HG03558 (cell line): ENCODE measurements at regions not wholly inside any gene's neighbourhood (a gene's known extent, or its start where the extent isn't known, plus 50 kb on each side); places are given as distances from the start of the nearest gene placed in this dataset.

Experiments used
- ATAC-seq: cut with Tn5 transposase; IDR thresholded peaks from one replicate; pipeline ENCODE4 v1.9.1; 2021; ENCODE audit warnings: moderate number of reproducible peaks; ENCODE audit not compliant: unreplicated experiment; ENCODE audit errors: extremely low read depth

DNA sequence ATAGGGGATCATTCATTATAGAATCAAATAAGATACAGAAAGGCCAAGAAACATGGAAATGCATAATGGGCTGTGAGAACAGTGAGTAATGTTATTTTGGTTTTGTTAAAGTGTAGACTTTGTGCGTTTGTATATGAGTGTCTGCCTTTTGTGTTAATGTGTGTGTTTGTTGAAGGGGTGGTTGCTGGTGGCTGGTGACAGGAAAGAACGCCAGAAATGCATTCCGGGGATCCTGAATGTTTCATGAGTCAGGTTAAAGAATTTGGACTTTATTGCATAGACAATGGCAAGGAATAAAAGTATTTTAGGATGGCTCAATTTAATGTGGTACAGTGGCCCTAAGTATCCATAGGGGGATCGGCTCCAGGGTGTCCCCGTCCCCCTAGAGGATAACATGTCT is 1228.9 kb downstream of the PCDH7 start:
- no peak for ATAC-seq

DNA sequence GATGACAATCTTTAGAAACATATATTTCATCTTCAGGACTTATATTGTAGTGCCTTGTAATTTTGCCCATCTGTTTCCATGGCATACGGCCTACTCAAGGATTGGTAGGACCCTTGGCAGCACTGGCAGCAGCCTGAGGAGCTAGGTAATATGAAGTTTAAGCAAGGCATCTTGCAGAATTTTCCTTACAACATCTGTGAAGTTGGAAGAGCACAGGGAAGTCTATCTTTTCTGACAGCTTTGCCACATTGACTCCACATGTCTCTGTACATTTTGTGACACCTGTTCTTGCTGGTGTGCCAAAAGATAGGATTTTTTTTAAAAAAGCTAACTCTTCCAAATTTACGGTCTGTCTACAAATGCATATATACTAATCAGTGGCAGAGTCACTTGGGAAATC is 1235.2 kb downstream of the PCDH7 start:
- ATAC-seq, result no peak

DNA sequence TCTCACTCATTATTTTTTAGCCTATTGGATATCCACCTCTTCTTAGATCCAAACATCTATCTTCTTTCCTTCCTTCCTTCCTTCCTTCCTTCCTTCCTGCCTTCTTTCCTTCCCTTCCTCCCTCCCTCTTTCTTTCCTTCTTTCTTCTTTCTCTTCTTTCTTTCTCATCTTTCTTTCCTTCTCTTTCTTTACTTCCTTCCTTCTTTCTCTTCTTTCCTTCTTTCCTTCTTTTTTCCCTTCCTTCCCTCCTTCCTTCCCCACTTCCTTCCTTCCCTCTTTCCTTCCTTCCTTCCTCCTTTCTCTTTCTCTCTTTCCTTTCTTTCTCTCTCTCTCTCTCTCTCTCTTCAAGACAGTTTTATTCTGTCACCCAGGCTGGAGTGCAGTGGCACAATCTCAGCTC is 1239.8 kb downstream of the PCDH7 start:
- no peak for ATAC-seq

DNA sequence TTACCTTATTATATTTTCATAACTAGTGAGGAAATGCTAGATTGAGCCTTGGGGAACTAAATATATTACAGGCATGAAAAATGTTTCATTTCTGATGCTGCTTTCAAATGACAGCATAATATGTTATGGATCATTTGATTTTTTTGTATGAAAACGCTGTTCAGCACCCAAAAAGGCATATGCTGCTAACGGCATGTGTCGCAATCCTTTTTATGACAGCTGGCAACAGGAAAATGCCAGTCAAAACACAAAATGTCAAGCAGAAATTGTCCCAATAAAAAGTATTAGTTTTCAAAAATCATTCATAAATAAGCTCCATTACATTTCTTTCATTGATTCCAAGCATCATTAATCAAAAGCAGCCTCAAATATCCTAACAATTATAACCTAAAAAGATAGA is 1244.5 kb downstream of the PCDH7 start:
- ATAC-seq, result no peak

DNA sequence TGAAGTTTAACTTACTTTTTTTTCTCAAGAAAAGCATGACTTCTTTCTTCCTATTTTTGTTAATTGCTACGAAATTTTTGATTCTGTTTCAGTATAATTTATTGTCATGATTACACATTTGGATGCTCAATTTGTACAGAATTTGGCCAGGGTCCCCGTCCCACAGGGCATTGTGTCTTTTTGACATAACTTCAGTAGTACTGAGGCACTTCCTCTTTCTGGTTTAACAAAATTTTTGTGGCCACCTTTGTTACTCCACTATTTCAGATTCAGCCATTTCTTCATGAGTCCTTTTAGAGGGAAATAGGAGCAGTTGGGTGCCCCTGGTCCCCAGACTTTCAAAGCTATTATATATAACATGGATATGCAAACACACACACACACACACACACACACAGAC is 1248.7 kb downstream of the PCDH7 start:
- no peak for ATAC-seq

DNA sequence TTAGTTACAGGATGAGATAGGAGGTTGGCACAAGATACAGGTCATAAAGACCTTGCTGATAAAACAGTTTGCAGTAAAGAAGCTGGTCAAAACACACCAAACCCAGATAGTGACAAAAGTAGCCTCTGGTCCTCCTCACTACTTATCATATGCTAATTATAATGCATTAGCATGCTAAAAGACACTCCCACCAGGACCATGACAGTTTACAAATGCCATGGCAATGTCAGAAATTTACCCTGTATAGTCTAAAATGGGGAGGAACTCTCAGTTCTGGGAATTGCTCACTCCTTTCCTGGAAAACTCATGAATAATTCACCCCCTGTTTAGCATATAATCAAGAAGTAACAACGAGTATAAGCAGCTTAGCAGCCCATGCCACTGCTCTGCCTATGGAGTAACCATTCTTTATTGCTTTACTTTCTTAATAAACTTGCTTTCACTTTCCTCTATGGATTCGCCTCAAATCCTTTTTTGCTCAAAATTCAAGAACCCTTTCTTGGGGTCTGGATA is 1254.4 kb downstream of the PCDH7 start:
- no peak for ATAC-seq

DNA sequence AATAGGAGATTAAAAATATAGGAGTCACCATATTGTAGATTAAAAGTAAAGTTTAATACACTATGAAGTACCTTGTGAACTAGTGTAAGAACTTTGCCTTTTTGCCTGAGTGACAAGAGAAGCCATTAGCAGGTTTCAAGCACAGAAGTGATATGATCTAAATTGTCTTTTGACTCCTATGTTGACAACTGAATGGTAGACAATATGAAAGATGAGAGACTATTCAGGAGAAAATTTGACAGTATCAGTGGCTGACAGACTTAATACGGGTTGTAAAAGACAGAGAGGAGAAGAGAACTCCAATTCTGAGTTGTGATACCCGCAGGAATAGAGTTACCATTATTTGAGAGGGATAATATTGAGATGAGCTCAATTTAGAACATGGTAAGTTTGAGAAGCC is 1259.8 kb downstream of the PCDH7 start:
- ATAC-seq, result no peak

DNA sequence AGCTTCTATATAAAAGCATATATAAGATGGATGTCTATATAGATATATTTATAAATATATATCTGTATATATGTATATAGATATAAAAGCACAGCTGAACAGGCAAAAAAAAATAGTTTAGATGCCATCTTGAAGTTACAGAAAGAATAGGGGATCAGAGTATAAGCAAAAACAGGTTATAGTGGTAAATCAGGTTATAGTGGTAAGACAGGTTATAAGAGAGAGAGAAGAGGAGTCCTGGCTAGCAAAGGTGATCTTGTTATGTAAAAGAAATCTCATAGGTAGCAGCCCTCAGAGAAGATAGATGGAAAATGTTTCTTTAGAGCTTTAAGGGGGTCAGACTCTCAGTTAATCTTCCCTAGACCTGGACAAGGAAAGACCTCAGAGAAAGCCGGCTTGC is 1263.1 kb downstream of the PCDH7 start:
- ATAC-seq, result no peak

DNA sequence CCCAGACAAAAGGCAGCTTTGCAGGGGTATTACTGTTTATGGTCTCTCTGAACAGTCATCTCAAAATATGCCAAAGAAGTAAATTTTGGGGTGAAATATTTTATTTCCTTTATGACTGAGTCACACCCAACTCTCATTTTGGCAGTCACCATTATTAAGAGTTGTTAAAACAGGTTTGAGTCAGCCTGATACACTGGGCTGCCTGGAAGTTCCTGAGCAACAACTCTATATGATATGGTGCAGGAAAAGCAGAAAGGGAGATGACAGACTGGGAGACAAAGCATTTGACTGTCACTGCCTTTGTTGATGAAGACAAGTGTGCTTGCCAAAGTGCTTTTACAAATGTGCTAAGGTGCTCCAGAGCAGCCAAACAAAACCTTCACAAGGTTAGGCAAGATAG is 1263.5 kb downstream of the PCDH7 start:
- no peak for ATAC-seq

DNA sequence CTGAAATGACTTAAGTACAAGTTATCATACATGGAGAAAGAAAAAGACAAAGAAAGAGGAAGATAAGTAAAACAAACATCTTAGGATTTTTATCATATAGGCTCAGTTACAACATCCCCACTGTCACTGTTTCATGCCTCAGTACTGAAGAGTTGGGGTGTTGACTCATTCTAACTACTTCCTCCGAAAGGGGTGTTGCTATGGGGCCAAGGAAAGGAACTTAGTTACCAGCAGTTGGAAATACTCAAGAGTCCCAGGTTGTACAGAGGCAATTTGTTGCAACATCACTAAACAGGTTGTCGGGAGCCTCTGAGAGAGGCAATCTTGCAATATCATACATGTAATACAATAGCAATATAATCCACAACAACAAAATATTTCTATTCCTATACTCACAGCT is 1264.7 kb downstream of the PCDH7 start:
- no peak for ATAC-seq

DNA sequence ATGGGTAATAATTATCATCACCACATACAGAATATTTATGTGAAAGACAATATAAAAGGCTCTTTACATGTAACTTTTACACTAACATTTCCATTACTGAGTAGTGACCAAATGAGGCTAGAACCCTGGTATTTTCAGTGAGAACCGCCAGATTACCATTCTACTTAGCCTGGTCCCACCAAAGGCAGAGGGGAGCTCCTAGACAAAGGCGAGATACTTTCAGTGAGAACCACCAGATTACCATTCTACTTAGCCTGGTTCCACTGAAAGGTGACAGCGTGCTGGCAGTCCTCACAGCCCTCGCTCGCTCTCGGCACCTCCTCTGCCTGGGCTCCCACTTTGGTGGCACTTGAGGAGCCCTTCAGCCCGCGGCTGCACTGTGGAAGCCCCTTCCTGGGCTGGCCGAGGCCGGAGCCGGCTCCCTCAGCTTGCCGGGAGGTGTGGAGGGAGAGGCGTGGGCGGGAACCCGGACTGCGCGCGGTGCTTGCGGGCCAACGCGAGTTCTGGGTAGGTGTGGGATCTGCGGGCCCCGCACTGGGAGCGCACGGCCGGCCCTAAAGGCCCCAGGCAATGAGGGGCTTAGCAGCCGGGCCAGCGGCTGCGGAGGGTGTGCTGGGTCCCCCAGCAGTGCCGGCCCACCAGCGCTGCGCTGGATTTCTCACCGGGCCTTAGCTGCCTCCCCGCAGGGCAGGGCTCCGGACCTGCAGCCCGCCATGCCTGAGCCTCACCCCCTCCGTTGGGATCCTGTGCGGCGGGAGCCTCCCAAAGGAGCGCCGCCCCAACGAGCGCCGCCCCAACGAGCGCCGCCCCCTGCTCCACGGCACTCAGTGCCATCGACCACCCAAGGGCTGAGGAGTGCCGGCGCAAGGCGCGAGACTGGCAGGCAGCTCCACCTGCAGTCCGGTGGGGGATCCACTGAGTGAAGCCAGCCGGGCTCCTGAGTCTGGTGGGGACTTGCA is 1276.1 kb downstream of the PCDH7 start:
- ATAC-seq, result no peak

DNA sequence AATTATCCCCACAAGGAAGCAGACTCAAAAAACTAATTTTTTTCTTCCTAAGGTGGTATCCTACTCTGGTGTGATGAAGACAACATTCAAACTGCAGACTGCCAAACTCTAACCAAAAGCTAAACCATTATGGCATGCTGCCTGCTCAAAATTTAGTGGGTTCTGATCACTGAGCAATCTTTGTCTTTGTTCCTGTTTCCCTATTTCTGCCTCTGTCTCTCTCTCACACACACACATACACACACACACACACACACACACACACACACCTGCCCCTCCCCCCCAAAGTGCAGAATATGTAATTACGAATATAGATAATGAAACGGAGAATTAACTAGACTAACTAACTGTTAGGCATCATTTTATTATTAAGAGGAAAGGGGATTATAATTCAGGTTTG is 1278.6 kb downstream of the PCDH7 start:
- ATAC-seq, result no peak

DNA sequence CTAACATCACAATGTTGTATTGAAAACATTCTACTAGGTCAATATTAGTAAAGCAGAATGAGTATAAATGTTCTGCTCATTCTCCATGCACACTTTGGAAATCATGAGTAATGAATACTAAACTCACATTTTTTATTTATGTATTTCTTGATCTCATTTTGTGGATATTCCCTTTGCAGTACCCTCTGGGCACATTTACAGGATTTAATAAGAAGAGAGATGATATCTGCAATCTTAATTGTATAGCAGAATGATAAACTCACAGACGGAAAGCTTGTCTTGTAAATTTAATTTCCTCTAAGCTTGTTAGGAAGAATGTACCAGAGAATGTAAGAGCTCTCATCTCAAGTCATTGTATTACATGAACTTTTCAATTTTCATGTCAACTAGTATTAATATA is 1279.7 kb downstream of the PCDH7 start:
- no peak for ATAC-seq

DNA sequence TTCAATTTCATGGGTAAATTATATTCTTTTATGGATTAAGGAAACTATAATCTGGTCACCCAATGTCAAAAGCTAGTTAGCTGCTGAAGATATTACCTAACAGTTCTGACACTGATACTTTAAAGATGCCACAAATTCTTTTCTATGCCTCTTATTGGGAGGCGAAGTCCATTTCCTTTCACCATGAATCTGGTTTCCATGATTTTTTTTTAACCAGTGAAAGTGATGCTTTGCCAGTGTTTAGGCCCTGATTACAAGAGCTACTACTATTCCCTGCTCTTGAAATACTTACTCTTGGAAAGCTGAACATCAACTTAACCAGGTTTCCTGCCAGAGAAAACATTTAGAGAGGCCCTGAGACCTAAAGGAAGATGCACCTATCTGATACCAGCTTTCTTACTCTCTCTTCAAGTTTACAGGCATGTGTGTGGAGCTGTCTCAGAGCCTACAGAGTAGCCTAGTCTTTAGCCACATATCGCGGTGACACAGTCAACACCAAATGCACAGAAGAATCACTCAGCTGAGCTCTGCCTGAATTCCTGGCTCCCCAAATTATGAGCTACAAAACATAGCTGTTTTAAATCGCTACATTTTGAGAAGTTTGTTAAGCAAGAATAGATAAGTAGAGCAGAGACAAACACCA is 1280.8 kb downstream of the PCDH7 start:
- no peak for ATAC-seq

DNA sequence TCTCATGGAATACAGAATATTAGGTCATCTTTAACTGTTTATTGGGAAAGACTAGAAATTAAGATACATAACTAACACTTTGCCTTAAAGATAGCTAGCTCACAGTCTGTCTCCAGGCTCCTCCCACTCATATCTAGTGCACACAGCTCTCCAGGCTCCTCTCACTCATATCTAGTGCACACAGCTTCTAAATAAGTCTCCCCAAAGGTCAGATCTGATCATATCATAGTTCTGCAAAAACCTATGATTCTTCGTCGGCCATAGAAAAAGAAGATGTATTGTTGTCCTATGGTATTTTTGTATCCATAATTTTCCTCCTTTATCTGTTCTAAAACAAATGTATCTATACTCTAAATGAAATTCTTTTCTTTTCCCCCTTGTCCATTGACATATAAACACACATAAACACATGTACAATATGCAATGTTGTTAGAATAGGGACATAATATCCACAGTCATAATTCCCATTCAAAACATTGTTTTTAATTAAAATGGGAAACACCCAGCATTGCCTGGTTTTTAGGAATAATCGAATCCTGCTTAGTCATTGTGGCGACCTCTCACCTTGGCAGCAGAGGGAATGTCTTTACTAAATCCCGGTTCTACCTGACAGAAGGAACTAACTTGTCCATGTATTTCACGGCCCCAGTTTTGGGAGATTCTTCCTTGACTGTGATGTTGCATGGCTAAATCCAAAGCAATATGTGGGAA is 1282.0 kb downstream of the PCDH7 start:
- ATAC-seq, result no peak

DNA sequence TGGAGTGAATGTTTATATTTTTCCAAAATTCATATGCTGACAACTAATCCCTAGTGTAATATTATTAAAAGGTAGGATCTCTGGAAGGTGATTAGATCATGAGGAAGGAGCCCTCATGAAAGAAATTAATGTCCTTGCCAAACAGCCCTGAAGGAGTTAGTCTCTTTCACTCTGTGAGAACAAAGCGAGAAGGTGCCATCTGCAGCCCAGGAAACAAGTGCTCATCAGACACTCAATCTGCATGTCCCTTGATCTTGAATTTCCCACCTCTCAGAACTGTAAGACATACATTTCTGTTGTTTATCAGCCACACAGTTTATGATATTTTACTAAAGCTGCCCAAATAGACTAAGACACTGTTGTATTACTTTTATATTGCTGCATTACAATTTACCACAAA is 1283.4 kb downstream of the PCDH7 start:
- no peak for ATAC-seq

DNA sequence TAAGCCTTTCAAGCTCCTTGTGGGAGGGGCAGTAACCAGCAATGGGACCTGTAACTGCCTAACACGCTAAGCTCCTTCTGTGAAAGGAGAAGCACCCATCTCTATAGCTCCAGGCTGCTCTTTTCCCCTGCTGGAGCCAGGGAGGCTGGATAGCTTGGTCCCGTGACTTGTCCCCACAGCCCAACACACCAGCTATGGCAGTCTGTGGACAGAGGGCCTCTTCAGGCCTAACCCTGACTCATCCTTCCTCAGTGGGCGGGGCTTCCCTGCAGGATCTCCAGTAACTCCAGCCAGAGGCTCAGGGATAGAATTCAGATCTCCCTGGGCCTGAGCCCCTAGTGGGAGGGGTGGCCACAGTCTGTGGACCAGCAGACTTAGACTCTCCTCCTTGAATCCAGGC is 1290.1 kb downstream of the PCDH7 start:
- no peak for ATAC-seq

DNA sequence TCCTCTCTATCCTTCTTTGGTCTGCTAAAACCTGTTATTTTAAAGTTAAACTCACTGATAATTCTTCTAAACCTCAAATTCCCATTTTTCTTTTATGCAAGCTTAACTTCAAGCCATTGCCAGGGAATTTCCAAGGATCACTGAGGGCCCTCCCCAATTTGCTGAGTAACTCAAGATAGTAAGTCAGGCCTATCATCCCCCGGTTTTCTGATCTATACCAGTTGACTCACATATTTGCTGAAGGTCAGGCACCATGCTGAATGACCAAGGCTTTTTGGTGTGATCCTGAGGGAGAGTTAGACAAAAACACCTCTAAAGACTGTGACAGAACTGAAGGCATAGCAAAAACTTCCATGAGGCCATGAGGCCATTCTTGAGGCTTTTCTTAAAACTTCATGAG is 1301.9 kb downstream of the PCDH7 start:
- no peak for ATAC-seq

DNA sequence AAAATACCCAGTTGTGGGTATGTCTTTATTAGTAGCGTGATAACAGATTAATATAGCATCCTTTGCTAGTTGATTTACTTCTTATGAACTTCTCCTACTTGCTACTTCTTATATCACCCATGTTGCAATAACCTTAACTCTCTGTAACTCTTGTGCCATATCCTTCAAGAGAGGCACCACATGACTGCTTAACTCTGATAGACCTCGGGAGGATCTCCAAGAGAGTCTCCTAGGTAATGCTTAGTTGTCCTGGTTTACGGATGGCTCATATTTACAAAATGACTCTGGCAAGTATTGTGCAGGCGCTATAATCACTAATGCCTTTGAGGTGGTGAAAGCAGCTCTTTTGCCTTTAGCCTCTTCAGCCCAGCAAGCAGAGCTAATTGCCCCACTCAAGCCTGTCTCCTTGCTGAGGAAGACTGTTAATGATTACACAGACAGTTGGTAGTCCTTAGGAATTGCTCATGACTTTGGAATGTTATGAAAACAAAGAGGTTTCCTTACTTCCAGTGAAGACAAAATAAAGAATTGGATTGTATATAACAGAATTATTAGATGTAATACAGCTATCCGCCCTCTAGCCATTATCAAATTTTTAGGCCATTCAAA is 1305.8 kb downstream of the PCDH7 start:
- no peak for ATAC-seq

DNA sequence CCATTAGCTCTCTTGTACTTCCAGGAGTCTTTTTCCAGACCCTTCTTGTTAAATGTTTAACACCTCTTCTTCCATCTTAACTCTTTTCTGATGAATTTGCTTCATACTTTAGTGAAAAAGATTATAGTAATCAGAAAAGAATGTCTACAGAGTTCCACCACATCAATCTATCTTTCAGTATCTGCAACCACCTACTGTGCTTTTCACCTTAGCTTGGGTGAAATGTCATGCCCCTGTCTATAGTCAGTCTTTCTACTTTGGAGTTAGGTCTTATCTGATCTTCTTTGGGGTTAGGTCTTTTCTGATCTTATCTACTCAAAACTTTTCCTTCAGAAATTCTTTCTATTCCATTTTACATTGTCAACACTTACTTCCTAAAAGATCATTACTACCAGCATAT is 1310.2 kb downstream of the PCDH7 start:
- no peak for ATAC-seq

DNA sequence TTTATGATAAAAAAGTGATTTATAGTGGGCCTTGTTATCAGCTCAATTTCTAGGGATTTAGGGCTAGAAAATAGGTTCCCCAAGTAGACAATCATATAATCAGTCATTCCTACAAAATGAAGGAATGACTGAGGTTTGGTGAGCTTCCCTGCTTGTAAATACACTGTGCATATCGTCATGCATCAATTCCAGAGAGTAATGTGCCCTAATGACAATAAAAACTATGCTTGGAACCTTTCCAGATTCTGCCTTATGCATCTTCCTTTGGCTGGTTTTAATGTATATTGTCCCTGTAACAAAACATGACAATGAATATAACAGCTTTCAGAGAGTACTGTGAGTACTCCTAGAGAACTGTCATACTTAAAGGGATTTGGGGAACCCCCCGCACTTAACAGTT is 1310.9 kb downstream of the PCDH7 start:
- no peak for ATAC-seq
